ENCODE measurements at regions not wholly inside any gene's neighbourhood (a gene's known extent, or its start where the extent isn't known, plus 50 kb on each side); places are given as distances from the start of the nearest gene placed in this dataset.

DNA sequence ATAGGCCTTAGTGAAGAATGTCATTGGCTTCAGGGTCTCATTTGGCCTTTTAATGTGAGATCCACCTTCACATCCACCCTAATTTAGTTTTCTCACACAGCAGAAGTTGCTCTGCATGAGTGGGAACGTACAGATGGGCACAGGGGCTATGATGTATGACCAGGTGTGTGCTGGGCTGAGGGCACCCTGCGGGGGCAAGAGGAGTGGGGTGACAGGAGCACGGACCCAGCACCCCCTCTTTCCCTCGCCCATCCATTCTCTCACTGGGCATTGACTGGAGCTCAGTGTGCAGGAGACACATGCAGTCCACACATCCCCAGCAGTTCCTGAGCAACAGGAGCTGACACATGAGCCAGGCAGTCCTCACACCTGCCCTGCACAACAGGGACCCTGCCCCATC is 95.1 kb upstream of the PPP2R2D start:
- H3K9me3 ChIP-seq: no peaks in the 10 kb centered on the region
- no peak overlapping the region for H3K4me3 ChIP-seq (replicated peaks in 1 of 3)
- no peak for TF ChIP-seq POLR2A (IDR thresholded peaks at IDR 0.05)
- TF ChIP-seq, protein P1, sequence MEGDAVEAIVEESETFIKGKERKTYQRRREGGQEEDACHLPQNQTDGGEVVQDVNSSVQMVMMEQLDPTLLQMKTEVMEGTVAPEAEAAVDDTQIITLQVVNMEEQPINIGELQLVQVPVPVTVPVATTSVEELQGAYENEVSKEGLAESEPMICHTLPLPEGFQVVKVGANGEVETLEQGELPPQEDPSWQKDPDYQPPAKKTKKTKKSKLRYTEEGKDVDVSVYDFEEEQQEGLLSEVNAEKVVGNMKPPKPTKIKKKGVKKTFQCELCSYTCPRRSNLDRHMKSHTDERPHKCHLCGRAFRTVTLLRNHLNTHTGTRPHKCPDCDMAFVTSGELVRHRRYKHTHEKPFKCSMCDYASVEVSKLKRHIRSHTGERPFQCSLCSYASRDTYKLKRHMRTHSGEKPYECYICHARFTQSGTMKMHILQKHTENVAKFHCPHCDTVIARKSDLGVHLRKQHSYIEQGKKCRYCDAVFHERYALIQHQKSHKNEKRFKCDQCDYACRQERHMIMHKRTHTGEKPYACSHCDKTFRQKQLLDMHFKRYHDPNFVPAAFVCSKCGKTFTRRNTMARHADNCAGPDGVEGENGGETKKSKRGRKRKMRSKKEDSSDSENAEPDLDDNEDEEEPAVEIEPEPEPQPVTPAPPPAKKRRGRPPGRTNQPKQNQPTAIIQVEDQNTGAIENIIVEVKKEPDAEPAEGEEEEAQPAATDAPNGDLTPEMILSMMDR (IDR thresholded peaks at IDR 0.05): no peak
- no peaks in the 10 kb centered on the region for H3K36me3 ChIP-seq
- no peaks in the 10 kb centered on the region for H3K27me3 ChIP-seq
- no peaks in the 10 kb centered on the region for H3K4me1 ChIP-seq
- intact Hi-C loops (cut with DNase I): no loop called here
- no peak overlapping the region for H3K27ac ChIP-seq
- DNase-seq: no peak
- 91 to 94% methylated on average over 2 to 4 of the region's 4 CpGs for WGBS, 2 donors

DNA sequence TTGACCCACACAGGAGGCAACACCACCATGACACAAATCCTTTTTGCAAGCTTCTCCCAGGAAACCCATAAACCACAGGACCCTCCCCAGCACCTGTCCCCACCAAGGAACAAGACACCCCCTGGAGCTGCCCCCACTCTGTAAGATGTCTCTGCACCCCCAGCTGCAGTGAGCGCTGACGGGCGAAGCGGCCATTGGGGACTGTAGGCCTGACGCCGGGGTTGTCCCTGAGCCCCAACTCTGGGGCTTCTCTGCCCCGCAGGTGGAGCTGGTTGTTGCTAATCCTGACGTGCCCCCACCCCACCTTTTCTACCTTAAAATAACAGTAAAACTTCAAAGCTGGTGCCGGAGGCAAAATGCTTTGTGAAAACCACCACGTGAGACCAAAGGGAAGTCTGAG is 94.7 kb upstream of the PPP2R2D start:
- no peak for DNase-seq
- TF ChIP-seq, protein P1 (IDR thresholded peaks at IDR 0.05): no peak
- TF ChIP-seq POLR2A (IDR thresholded peaks at IDR 0.05): no peak

DNA sequence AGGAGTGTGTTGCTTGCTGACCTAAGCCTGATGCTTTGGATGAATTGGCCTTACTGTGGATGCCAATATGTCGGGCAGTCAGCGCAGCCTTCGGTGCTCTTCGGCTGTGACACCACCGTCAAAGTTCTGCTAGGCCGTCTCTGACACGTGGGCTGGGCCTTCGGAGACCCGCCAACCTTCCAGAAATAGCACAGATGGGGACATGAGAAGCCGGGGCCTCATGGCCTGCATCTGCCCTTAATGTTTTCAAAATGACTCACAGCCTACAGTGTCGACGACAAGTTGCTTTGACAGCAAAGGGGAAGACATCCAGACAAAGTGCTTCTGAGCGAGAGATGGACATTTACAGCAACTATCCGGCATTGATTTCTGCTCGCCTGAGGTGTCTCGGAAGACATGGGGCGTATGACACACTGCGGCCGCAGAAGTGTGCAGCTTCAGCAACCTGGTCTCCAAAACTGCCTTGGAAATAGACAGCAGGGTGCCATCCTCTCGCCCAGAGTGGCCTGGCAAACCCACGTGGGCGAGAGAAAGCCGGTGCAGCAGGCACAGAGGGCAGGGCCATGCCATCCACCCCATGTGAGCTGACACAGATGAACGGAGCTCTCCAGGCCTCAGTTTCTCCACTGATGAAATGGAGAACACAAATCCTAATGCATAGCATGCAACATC is 94.0 kb upstream of the PPP2R2D start:
- no peaks in the 10 kb centered on the region for H3K4me1 ChIP-seq
- intact Hi-C loops (cut with DNase I): no loop called here
- H3K9me3 ChIP-seq: no peaks in the 10 kb centered on the region
- no peaks in the 10 kb centered on the region for H3K36me3 ChIP-seq
- 82 to 88% methylated on average over 23 of the region's 24 CpGs for WGBS, 2 donors
- no peak overlapping the region for H3K27ac ChIP-seq
- H3K27me3 ChIP-seq: no peaks in the 10 kb centered on the region
- H3K4me3 ChIP-seq (replicated peaks in 1 of 3): no peak overlapping the region
- no peak for DNase-seq
- TF ChIP-seq, protein P1 (IDR thresholded peaks at IDR 0.05): no peak
- TF ChIP-seq POLR2A (IDR thresholded peaks at IDR 0.05): no peak

More for the DNA sequence above, 94.7 kb upstream of the PPP2R2D start:
- H3K27ac ChIP-seq: no peak overlapping the region
- intact Hi-C loops (cut with DNase I): no loop called here
- WGBS, 2 donors: 77% methylated on average over 10 of the region's 10 CpGs; no CpG with 5 or more reads in 1 of the 2 donors
- H3K4me3 ChIP-seq (replicated peaks in 1 of 3): no peak overlapping the region
- no peaks in the 10 kb centered on the region for H3K27me3 ChIP-seq
- no peaks in the 10 kb centered on the region for H3K9me3 ChIP-seq
- H3K36me3 ChIP-seq: no peaks in the 10 kb centered on the region
- no peaks in the 10 kb centered on the region for H3K4me1 ChIP-seq

DNA sequence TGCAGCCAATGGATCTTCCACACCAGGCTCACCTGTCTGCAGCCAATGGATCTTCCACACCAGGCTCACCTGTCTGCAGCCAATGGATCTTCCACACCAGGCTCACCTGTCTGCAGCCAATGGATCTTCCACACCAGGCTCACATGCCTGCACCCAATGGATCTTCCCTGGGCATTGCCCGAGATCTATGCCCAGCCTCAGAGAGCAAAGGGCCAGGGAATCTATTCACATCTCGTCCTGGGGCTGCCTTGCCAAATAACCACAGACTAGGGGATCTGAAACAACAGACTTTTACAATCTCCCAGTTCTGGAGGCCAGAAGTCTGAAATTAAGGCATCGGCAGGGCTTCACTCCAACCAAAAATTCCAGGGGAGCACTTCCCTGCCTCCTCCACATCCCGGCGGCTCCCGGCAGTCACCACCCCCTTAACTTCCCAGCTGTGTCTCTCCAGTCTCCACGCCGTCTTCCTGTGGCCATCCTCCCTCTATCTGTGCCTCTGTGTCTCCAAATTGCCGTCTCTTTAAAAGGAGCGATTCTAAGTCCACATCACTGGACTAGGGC is 92.4 kb upstream of the PPP2R2D start:
- H3K27ac ChIP-seq: no peak overlapping the region
- TF ChIP-seq POLR2A (IDR thresholded peaks at IDR 0.05): no peak
- TF ChIP-seq, protein P1 (IDR thresholded peaks at IDR 0.05): no peak
- intact Hi-C loops (cut with DNase I): no loop called here
- no peaks in the 10 kb centered on the region for H3K27me3 ChIP-seq
- no peak overlapping the region for H3K4me3 ChIP-seq (replicated peaks in 1 of 3)
- WGBS, 2 donors: 79 to 81% methylated on average over 8 to 10 of the region's 10 CpGs
- DNase-seq: no peak
- no peaks in the 10 kb centered on the region for H3K36me3 ChIP-seq
- H3K4me1 ChIP-seq: no peaks in the 10 kb centered on the region
- H3K9me3 ChIP-seq: no peaks in the 10 kb centered on the region

DNA sequence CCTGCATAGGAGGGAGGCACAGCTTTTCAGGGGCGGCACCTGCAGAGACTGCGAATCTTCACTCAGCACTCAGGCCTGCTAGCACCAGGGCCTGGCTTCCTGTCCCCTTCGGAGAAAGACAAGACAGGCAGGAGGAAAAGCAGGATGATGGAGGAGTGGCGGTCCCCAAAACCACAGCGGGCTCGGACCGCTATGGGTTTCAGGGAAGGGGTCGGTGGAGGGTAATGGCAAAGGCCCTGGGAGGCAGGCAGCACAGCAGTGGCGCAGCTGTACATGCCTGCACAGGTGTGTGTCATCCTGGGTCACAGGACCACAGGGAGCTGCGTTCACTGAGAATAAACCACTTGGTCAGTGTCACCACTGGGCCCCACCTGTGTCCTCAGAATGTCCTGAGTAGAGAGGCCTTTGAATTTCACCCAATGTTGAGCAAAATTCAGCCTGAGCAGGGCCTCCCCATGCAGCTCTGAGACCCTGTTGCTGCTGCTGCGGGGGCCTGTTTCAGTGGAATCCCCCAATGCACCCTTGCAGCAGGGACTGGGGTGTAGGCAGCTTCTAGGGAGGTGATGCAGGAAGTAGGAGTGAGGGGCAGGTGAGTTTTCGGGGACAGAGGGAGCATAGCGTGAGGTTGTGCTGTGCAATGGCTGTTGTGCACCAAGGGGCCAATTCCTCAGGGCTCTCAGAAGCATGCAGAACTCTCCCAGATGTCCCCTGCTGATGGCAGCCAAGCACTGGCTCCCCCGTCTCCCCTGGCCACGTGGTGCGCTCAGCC is 90.6 kb upstream of the PPP2R2D start:
- Histone ChIP-seq H3K4me1 (no peaks in the 10 kb centered on the region), H3K27ac (no peak overlapping the region), H3K9me3 (no peaks in the 10 kb centered on the region), H3K4me3 (replicated peaks in 1 of 3) (no peak overlapping the region), H3K27me3 (no peaks in the 10 kb centered on the region), H3K36me3 (no peaks in the 10 kb centered on the region)
- no peak for DNase-seq
- intact Hi-C loops (cut with DNase I): no loop called here
- 77 to 83% methylated on average over 13 to 16 of the region's 16 CpGs for WGBS, 2 donors
- TF ChIP-seq POLR2A (IDR thresholded peaks at IDR 0.05): no peak
- TF ChIP-seq, protein P1 (IDR thresholded peaks at IDR 0.05): no peak

Data from thyroid gland (tissue), 4 donors.